ENCODE measurements at regions not wholly inside any gene's neighbourhood (a gene's known extent, or its start where the extent isn't known, plus 50 kb on each side); places are given as distances from the start of the nearest gene placed in this dataset.

DNA sequence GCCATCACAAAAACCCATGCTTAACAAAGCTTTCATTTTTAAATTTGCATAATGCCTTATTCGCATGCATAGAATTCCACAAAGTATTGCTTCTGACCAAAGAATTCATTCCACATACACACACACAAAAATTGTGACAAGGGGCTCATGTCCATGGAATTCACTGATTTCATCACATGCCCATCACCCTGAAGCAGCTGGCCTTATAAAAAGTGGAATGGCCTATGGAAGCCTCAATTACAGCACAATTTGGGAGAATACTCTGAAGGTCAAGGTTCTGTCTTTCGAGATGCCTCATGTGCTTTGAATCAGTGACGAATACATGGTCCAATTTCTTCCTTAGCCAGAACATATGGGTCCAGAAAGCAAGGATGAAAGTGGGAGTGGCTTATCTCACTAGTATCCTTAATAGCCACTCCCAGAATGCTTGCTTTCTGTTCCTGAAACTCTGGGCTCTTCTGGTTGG, 165.7 kb downstream of the KDR start:
- intact Hi-C loops (cut with micrococcal nuclease), result loop anchor here (2.0 kb wide), 1 partner anchor 277 kb away; no protein-coding TSS in a partner anchor
- peaks cover 17% of the 10 kb centered on the region for H3K27me3 ChIP-seq (ENCODE audit: low read length)
- no peaks in the 10 kb centered on the region for H3F3A ChIP-seq (ENCODE audit: low read length, unreplicated experiment)
- ChIA-PET CTCF (no interaction called here), POLR2A (ENCODE audit: unreplicated experiment) (interaction anchor here (0.6 kb wide), 1 partner anchor 1687 kb away, joined by 9 read pairs; no protein-coding TSS in a partner anchor)
- no peak for TF ChIP-seq CTCF (conservative IDR thresholded peaks at IDR 0.05; ENCODE audit: low read depth, low read length)
- TF ChIP-seq EZH2phosphoT487 (IDR thresholded peaks at IDR 0.05; ENCODE audit: borderline replicate concordance, low read length), result no peak
- TF ChIP-seq EZH2 (IDR thresholded peaks at IDR 0.05; ENCODE audit: low read length, unreplicated experiment), result no peak
- BruUV-seq (replicated peaks), result no TSS peak
- H3K4me1 ChIP-seq (ENCODE audit: insufficient read depth, low read length), result no peaks in the 10 kb centered on the region
- H2AFZ ChIP-seq (ENCODE audit: low read length), result no peak overlapping the region
- H3K9me3 ChIP-seq (ENCODE audit: low read length), result no peaks in the 10 kb centered on the region
- H3K9ac ChIP-seq (ENCODE audit: low read length), result no peak overlapping the region
- no peak overlapping the region for H3K4me3 ChIP-seq (ENCODE audit: low read length)
- no peak overlapping the region for H3K27ac ChIP-seq (ENCODE audit: low read length)
- H3K9me2 ChIP-seq (replicated peaks; ENCODE audit: low read length), result no peaks in the 10 kb centered on the region
- no peak for DNase-seq
- no peaks in the 10 kb centered on the region for H3K79me2 ChIP-seq (ENCODE audit: low read length)
- no peak overlapping the region for H3K4me2 ChIP-seq (ENCODE audit: low read length)
- ATAC-seq, result no peak
- no peaks in the 10 kb centered on the region for H4K20me1 ChIP-seq (ENCODE audit: low read length)
- no peaks in the 10 kb centered on the region for H3K36me3 ChIP-seq (ENCODE audit: low read depth, low read length)

GRCh38 chr4:54959131-54959530, 166.3 kb downstream of the KDR start:
- BruUV-seq (replicated peaks), result no TSS peak
- Histone ChIP-seq H3K79me2 (ENCODE audit: low read length) (no peaks in the 10 kb centered on the region), H3K4me1 (ENCODE audit: insufficient read depth, low read length) (no peaks in the 10 kb centered on the region), H4K20me1 (ENCODE audit: low read length) (no peaks in the 10 kb centered on the region), H3K4me3 (ENCODE audit: low read length) (no peak overlapping the region), H3K9me3 (ENCODE audit: low read length) (no peaks in the 10 kb centered on the region), H2AFZ (ENCODE audit: low read length) (no peak overlapping the region), H3K27me3 (ENCODE audit: low read length) (peaks cover 12% of the 10 kb centered on the region), H3F3A (ENCODE audit: low read length, unreplicated experiment) (no peaks in the 10 kb centered on the region), H3K9me2 (replicated peaks; ENCODE audit: low read length) (no peaks in the 10 kb centered on the region), H3K4me2 (ENCODE audit: low read length) (no peak overlapping the region), H3K36me3 (ENCODE audit: low read depth, low read length) (no peaks in the 10 kb centered on the region), H3K9ac (ENCODE audit: low read length) (no peak overlapping the region), H3K27ac (ENCODE audit: low read length) (no peak overlapping the region)
- intact Hi-C loops (cut with micrococcal nuclease), result no loop called here
- DNase-seq, result no peak
- TF ChIP-seq EZH2 (IDR thresholded peaks at IDR 0.05; ENCODE audit: low read length, unreplicated experiment) (no peak), CTCF (conservative IDR thresholded peaks at IDR 0.05; ENCODE audit: low read depth, low read length) (no peak)
- no peak for ATAC-seq
- ChIA-PET CTCF (no interaction called here), POLR2A (ENCODE audit: unreplicated experiment) (no interaction called here)

GRCh38 chr4:54958236-54958635, 167.2 kb downstream of the KDR start:
- no peaks in the 10 kb centered on the region for H3K4me1 ChIP-seq (ENCODE audit: insufficient read depth, low read length)
- no peak overlapping the region for H2AFZ ChIP-seq (ENCODE audit: low read length)
- no peaks in the 10 kb centered on the region for H3K36me3 ChIP-seq (ENCODE audit: low read depth, low read length)
- peaks cover 3% of the 10 kb centered on the region; the same call in 1 of the 2 replicates for H3K27me3 ChIP-seq (ENCODE audit: low read length)
- no peaks in the 10 kb centered on the region for H3K9me2 ChIP-seq (replicated peaks; ENCODE audit: low read length)
- no peak overlapping the region for H3K9ac ChIP-seq (ENCODE audit: low read length)
- CTCF ChIA-PET, result no interaction called here
- H3K79me2 ChIP-seq (ENCODE audit: low read length), result no peaks in the 10 kb centered on the region
- no peaks in the 10 kb centered on the region for H3F3A ChIP-seq (ENCODE audit: low read length, unreplicated experiment)
- no peak overlapping the region for H3K27ac ChIP-seq (ENCODE audit: low read length)
- ATAC-seq, result no peak
- TF ChIP-seq EZH2phosphoT487 (IDR thresholded peaks at IDR 0.05; ENCODE audit: borderline replicate concordance, low read length) (no peak), CTCF (conservative IDR thresholded peaks at IDR 0.05; ENCODE audit: low read depth, low read length) (no peak), EZH2 (IDR thresholded peaks at IDR 0.05; ENCODE audit: low read length, unreplicated experiment) (no peak)
- POLR2A ChIA-PET (ENCODE audit: unreplicated experiment), result no interaction called here
- no TSS peak for BruUV-seq (replicated peaks)
- DNase-seq, result no peak
- no peak overlapping the region for H3K4me2 ChIP-seq (ENCODE audit: low read length)
- H3K9me3 ChIP-seq (ENCODE audit: low read length), result no peaks in the 10 kb centered on the region
- no peaks in the 10 kb centered on the region for H4K20me1 ChIP-seq (ENCODE audit: low read length)
- intact Hi-C loops (cut with micrococcal nuclease), result no loop called here
- H3K4me3 ChIP-seq (ENCODE audit: low read length), result no peak overlapping the region

Data from PC-3 (cell line).